HG02571 (cell line): ENCODE measurements at regions not wholly inside any gene's neighbourhood (a gene's known extent, or its start where the extent isn't known, plus 50 kb on each side); places are given as distances from the start of the nearest gene placed in this dataset.

Experiments
- ATAC-seq: cut with Tn5 transposase; IDR thresholded peaks from one replicate; pipeline ENCODE4 v1.9.1; 2021; ENCODE audit warnings: mild to moderate bottlenecking, moderate library complexity; ENCODE audit not compliant: unreplicated experiment

DNA sequence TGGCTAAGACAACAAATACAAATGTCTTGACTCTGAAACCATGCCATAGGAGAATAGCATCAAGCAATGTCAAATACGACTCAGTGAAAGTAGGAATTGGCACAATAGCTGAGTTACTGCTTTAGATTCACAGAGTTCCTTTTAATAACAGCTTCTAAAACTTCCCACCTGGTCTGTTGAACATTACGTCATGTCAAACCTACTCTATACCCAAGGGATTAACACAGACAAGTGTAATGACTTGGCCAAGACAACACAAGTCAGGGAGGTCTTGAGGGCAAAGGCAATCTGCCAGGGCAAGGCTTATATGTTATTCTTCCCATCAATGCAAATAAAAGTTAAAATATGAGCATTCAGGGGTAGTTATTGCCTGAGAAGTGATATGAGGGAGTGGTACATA is 265.1 kb upstream of the PRDM1 start:
- ATAC-seq, result no peak

- ATAC-seq, result no peak
Observed at GRCh38 chr6:105819745-105820144, 266.4 kb upstream of the PRDM1 start.

- no peak for ATAC-seq
Observed at GRCh38 chr6:105818505-105818904, 267.6 kb upstream of the PRDM1 start.

DNA sequence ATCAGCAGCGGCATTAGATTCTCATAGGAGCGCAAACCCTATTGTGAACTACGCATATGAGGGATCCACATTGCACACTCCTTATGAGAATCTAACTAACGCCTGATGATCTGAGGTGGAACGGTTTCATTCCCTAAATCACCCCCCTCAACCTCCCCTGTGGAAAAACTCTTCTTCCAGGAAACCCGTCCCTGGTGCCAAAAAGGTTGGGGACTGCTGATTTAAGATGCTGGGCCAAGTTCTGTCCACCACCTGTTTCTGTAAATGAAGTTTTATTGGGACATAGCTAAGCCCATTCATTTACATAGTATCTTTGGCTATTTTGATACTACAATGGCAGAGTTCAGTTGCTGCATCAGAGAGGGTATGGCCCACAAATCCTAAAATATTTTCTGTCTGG is 268.2 kb upstream of the PRDM1 start:
- ATAC-seq, result no peak

- no peak for ATAC-seq
Observed at GRCh38 chr6:105817370-105817769, 268.8 kb upstream of the PRDM1 start.

DNA sequence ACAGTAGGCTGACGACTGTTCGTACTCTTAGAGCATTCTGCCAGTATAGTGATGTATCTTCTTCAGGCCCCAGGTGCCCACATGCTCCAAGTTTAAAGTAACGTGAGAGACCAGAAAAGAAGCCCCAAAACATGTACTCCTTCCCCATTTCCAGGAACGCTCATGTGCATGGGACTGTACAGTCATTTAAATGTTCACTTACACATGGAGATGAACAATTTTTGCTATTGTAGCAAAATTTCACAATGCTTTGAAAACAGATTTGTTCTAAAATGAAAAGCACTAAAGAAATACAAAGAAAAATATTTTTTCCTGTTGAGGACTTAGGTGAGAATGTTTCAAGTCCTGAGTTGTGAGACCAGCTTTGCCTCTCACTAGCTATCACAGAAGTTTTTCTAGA is 269.3 kb upstream of the PRDM1 start:
- ATAC-seq, result no peak

- no peak for ATAC-seq
Observed at GRCh38 chr6:105815661-105816555, 270.2 kb upstream of the PRDM1 start.

DNA sequence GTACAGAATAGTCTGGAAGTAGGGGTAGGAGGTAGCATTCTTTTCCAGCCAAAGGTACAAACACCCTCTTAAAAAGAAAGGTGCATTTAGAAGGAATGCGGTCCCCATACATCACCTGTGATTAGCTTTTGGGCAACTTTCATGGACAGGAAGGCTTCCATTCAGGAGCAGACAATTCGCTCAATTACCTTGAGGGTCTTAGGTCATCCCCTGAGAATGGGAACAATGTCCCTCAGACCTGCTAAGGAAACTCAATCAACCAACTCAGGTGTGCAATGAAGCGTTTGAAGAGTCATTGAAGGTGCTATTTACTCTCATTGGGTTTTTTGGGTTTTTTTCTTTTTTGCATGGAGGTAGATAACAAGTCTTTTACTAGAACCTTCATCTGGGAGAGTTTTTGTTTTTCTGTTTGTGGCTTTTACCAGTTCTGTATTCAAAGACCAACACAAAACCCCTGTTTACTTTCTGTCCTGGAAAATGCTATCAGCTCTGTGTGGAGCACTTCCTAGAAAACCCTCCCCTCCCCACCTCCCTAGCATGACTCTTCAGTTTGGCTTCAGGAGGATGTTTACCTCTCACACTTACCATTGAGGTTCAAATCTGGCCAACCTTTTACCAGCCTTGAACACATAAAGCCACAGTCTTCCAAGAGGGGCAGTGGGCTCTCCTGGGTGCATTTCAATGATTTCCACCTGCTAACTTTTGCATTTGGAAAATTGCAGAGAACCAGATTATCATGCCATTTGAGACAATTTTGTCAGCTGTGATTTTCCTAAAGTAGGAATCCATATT is 271.2 kb upstream of the PRDM1 start:
- no peak for ATAC-seq

DNA sequence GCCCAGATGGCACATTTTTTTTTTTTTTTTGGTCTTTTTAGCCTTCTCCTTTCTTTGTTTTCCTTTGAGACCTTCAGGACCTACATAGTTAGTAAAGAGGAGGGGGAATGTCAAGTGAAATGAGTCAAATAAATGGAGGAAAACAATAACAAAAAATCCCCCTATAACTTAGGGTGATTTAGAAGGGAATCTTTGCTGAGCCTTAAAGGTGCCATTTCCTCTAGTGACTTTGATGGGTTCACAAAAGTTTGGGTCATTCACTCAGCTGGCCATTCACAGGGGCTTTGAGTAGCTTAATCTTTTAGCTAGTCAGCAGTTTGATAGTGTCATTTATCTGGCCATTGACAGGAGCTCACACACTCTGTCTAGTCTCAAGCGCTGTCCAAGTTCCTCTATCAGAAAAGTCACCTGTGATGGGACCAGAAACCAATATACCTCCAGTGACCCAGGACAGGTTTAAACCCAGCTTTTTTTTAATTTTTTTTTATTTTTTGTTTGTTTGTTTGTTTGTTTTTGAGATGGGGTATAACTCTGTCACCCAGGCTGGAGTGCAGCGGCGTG is 275.1 kb upstream of the PRDM1 start:
- no peak for ATAC-seq

DNA sequence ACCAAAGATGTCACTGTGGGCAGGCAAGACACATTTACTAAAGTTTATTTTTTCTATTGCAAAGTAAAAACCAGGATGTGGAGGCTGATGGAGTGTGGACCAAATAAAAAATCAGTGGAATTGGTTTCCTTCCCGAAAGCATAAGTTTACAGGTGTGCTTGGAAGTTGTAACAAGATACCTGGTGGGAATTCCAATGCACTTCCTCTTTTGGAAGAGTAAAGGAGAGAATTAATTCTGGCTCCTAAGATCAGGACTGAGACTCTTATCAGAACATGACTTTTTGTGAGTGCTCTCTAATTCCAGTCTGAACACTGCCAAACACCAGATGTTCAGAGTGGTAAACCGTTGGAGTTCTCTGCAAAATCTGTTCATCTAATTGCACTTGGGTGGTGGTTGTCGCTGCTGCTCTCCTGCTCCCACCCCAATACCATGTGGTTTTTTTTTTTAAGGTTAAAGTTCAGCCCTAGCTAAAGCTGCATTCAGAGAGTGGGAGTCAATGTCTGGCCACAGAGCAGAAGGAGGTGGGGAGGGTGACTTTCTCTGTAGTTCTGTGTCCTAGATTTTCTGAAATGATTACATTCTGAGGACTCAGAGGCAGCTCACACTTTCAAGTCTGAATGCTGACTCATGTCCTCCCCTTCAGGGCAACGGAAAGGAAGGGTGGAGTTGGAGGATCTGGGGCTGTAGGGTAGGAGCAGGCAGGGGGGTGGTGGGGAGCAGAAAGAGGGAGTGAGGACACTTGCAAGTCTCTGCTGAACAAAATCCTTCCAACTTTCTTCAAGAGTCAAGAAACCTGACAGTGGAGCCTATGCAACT is 275.8 kb upstream of the PRDM1 start:
- ATAC-seq, result no peak

DNA sequence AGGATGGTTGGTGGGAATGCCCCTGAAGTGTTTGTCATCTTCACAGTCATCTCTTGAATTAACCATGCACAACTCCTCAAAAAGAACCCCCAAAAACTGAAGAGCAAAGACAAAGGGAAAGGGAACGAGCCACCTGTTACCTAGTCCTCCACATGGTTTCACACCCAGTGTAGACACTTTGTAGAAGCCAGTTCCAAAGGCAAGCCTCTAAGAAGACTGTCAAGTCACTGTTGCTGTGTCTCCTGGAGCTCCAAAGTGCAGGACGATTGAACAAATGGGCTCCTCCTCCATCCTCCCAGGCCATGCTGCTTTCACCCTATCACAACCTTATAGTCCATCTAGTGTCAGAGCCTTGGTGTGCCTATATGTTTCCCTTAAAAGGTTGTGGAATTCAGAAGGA is 277.6 kb upstream of the PRDM1 start:
- ATAC-seq, result no peak

DNA sequence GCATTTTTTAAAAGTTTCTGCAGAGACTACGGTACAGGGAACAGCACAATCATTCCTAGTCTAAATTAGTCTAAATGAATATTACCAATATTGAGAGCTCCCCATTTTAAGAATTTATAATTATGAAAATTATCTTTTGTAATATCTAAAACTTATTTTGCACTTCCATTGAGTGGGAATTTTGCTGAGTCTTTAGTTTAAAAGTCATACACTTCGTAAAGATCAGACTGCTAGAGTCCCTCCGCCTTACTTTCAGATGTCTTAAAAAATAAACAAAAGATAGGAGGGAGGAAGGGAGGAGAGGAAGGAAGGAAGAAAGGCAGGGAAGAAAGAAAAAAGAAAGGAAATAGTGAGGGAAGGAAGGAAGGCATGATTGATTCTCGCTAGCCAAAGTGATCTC is 278.2 kb upstream of the PRDM1 start:
- no peak for ATAC-seq

DNA sequence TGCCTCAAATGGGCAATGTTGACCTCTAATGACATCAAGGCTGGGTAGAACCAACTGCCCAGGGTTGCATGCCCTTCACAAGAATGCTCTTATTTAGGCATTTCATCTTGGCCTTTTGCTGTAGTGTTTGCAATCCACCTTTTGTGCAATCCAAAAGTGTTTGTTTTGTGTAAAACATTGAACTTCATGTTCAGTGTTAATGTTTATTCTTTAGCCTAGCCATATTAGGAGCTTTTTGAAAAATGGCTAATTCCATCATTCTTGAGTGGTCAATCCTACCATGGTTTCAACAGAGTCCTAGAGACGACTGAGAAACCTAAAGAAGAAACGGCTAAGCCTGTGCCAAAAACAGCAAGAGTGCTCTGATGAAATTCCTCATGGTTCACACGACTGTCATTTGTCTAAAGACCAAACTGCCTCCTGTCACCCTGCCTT is 279.6 kb upstream of the PRDM1 start:
- no peak for ATAC-seq

GRCh38 chr6:105805501-105806023 is 280.6 kb upstream of the PRDM1 start:
- no peak for ATAC-seq

GRCh38 chr6:105804424-105804823 is 281.7 kb upstream of the PRDM1 start:
- no peak for ATAC-seq

DNA sequence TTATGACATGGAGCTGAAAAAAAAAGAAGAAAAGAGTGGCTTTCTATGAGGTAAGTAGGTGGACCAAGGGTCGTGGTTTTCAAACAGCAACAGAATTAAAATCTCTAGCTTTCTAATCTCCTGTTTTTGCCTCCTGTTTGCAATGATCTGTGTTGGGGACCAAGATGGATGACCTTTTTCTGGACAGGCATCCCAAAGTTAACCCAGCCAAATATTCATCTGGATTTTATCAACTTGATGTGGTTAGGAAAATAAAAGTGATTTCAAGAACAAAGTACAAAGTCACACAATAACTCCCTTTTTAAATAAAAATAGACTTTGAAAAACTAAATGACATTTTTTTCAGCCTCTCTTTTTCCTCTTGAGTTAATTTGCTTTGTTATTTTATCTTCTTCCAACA is 282.1 kb upstream of the PRDM1 start:
- ATAC-seq, result no peak

GRCh38 chr6:105803442-105803841 is 282.7 kb upstream of the PRDM1 start:
- ATAC-seq, result no peak

- ATAC-seq, result no peak
Observed at GRCh38 chr6:105802703-105803102, 283.4 kb upstream of the PRDM1 start.

DNA sequence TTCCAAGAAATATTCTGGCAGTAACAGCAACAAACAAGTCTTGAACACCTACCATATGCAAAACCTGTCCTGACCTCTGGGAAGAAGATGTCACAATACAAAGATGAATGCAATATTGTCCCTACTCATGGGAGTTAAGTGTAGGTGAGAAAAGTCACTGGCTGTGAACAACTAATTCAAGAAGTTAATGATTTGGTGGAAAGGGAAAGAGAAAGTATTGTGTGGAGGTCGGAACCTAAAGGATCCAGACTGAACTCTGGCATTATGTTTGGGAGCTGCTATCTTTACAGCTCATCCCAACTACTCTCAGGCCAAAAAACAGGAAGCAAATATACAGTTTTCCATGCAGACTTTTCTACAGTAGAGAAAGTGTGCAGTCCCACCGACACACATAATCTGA is 285.3 kb upstream of the PRDM1 start:
- no peak for ATAC-seq

DNA sequence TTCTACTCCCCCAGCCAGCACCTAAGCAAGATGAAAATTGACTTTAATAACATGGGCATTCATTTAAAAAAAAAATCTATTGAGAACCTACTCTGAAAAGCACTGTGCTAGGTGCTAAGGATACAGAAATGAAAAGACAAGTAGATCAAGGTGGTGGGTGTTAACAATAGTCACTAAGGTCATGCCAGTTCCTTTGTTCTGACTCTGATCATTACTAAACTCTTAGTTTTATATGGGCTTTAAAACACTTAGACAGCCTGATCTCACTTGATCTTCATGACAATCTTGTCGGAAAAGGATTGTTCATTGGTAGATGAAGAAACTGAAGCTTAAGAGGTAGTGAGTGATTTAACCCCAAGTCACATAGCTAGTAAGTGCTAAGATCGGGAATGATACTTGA is 285.7 kb upstream of the PRDM1 start:
- no peak for ATAC-seq

DNA sequence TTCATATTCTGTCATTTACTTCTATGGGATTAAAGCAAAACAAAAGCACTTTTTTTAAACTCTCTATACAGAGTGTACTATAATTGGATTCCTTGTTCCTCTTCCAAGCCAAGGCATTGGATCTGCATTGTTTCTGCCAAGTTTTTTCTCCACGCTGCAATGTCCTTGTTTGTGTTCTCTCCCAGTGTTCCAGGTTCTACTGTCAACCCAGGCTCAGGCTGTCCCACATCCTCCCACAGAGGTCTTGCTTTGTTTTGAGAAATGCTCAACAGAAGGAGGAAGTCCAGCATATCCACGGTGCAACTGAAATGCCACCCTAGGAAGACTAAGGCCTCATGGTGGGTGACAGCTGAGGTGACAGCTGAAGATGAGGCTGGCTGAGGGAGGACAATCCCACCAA is 287.1 kb upstream of the PRDM1 start:
- ATAC-seq, result no peak
